ENCODE measurements at regions not wholly inside any gene's neighbourhood (a gene's known extent, or its start where the extent isn't known, plus 50 kb on each side); places are given as distances from the start of the nearest gene placed in this dataset.

DNA sequence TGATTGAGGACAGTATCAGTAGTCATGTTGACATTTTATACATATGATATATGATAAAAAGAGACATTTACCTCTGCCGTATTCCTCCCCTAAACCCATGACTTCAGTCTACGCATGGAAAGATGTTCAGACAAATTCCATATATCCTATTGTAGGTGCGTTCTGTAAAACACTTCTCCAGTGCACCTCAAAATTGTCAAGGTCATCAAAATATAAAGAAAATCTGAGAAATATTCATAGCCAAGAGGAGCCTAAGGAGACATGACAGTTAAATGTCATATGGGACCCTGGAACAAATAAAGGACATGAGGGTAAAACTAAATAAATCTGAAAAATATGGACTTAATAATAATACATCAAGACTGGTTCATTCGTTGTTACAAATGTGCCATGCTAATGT is 71.5 kb downstream of the CCER1 start:
- TF ChIP-seq, protein P1, sequence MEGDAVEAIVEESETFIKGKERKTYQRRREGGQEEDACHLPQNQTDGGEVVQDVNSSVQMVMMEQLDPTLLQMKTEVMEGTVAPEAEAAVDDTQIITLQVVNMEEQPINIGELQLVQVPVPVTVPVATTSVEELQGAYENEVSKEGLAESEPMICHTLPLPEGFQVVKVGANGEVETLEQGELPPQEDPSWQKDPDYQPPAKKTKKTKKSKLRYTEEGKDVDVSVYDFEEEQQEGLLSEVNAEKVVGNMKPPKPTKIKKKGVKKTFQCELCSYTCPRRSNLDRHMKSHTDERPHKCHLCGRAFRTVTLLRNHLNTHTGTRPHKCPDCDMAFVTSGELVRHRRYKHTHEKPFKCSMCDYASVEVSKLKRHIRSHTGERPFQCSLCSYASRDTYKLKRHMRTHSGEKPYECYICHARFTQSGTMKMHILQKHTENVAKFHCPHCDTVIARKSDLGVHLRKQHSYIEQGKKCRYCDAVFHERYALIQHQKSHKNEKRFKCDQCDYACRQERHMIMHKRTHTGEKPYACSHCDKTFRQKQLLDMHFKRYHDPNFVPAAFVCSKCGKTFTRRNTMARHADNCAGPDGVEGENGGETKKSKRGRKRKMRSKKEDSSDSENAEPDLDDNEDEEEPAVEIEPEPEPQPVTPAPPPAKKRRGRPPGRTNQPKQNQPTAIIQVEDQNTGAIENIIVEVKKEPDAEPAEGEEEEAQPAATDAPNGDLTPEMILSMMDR (IDR thresholded peaks at IDR 0.05; ENCODE audit: low read depth, low read length, poor library complexity, severe bottlenecking) = no peak
- TF ChIP-seq EZH2phosphoT487 (IDR thresholded peaks at IDR 0.05; ENCODE audit: borderline replicate concordance, low read length) = no peak
